Ishikawa (cell line): ENCODE measurements at regions not wholly inside any gene's neighbourhood (a gene's known extent, or its start where the extent isn't known, plus 50 kb on each side); places are given as distances from the start of the nearest gene placed in this dataset.

Experiments
- CREB1 ChIP-seq: IDR thresholded peaks from 2 replicates; pipeline ENCODE4 v1.6.1; 2012; ENCODE audit warnings: low read depth
- FOXM1 ChIP-seq: IDR thresholded peaks from 2 replicates; pipeline ENCODE4 v1.6.1; 2012; ENCODE audit warnings: low read depth, borderline replicate concordance
- REST ChIP-seq: IDR thresholded peaks from 2 replicates; pipeline ENCODE4 v1.6.1; 2012; ENCODE audit warnings: low read depth, mild to moderate bottlenecking
- TAF1 ChIP-seq: IDR thresholded peaks from 2 replicates; pipeline ENCODE4 v1.6.1; 2012; ENCODE audit warnings: low read depth, mild to moderate bottlenecking

- TF ChIP-seq FOXM1 (no peak), TAF1 (no peak), REST (no peak), CREB1 (no peak)
These were observed 761.1 kb downstream of the BRD1 start for GRCh38 chr22:49066619-49067018.
